Stimulated activated naive CD8-positive, alpha-beta T cell treated with anti-CD3 and anti-CD28 coated beads, Interleukin-15, Interleukin-2, amounts not matched to agents 100 ng/mL and 50 ng/mL, for 24 hours (primary cell): ENCODE measurements at regions not wholly inside any gene's neighbourhood (a gene's known extent, or its start where the extent isn't known, plus 50 kb on each side); places are given as distances from the start of the nearest gene placed in this dataset.
A peak's percentile ranks its signal among the peaks of the same experiment; 100 is the strongest.

ENCODE experiments used
- H3K27ac Mint-ChIP-seq: one replicate; pipeline ENCODE4 v1.8.0; 2021; ENCODE audit warnings: mild to moderate bottlenecking, mixed read lengths
- H3K27me3 Mint-ChIP-seq: one replicate; pipeline ENCODE4 v1.8.0; 2021; ENCODE audit warnings: mixed read lengths
- H3K36me3 Mint-ChIP-seq: one replicate; pipeline ENCODE4 v1.8.0; 2021; ENCODE audit warnings: low read depth, mixed read lengths
- H3K4me1 Mint-ChIP-seq: one replicate; pipeline ENCODE4 v1.8.0; 2021; ENCODE audit warnings: low read depth, mixed read lengths
- H3K4me3 Mint-ChIP-seq: one replicate; pipeline ENCODE4 v1.8.0; 2021; ENCODE audit warnings: mild to moderate bottlenecking, mixed read lengths
- H3K9me3 Mint-ChIP-seq: one replicate; pipeline ENCODE4 v1.8.0; 2021; ENCODE audit warnings: mixed read lengths

GRCh38 chr2:64751286-64752260, 97.9 kb upstream of the SERTAD2 start:
- H3K4me3 Mint-ChIP-seq: peak overlapping the region; percentile 96
- no peaks in the 10 kb centered on the region for H3K9me3 Mint-ChIP-seq
- H3K36me3 Mint-ChIP-seq: no peaks in the 10 kb centered on the region
- peaks cover 32% of the 10 kb centered on the region for H3K4me1 Mint-ChIP-seq
- no peaks in the 10 kb centered on the region for H3K27me3 Mint-ChIP-seq
- peak overlapping the region; percentile 95 for H3K27ac Mint-ChIP-seq

- no peaks in the 10 kb centered on the region for H3K27me3 Mint-ChIP-seq
- no peak overlapping the region for H3K4me3 Mint-ChIP-seq
- H3K27ac Mint-ChIP-seq: no peak overlapping the region
- no peaks in the 10 kb centered on the region for H3K36me3 Mint-ChIP-seq
- no peaks in the 10 kb centered on the region for H3K9me3 Mint-ChIP-seq
- H3K4me1 Mint-ChIP-seq: peaks cover 29% of the 10 kb centered on the region
Measured at GRCh38 chr2:64753399-64753798, 99.7 kb upstream of the SERTAD2 start.

- no peak overlapping the region for H3K4me3 Mint-ChIP-seq
- H3K27ac Mint-ChIP-seq: no peak overlapping the region
- H3K4me1 Mint-ChIP-seq: peaks cover 18% of the 10 kb centered on the region
- H3K27me3 Mint-ChIP-seq: no peaks in the 10 kb centered on the region
- no peaks in the 10 kb centered on the region for H3K36me3 Mint-ChIP-seq
- no peaks in the 10 kb centered on the region for H3K9me3 Mint-ChIP-seq
Measured at GRCh38 chr2:64754570-64754969, 100.9 kb upstream of the SERTAD2 start.

- no peaks in the 10 kb centered on the region for H3K36me3 Mint-ChIP-seq
- H3K27me3 Mint-ChIP-seq: no peaks in the 10 kb centered on the region
- H3K4me3 Mint-ChIP-seq: no peak overlapping the region
- H3K27ac Mint-ChIP-seq: no peak overlapping the region
- no peaks in the 10 kb centered on the region for H3K9me3 Mint-ChIP-seq
- H3K4me1 Mint-ChIP-seq: peaks cover 12% of the 10 kb centered on the region
Measured at GRCh38 chr2:64757126-64757525, 103.4 kb upstream of the SERTAD2 start.

GRCh38 chr2:64760128-64760527, 106.4 kb upstream of the SERTAD2 start:
- no peaks in the 10 kb centered on the region for H3K27me3 Mint-ChIP-seq
- no peak overlapping the region for H3K27ac Mint-ChIP-seq

GRCh38 chr2:64762301-64762997, 108.7 kb upstream of the SERTAD2 start:
- no peaks in the 10 kb centered on the region for H3K9me3 Mint-ChIP-seq
- no peak overlapping the region for H3K4me3 Mint-ChIP-seq
- peak overlapping the region; percentile 13 for H3K27ac Mint-ChIP-seq
- no peaks in the 10 kb centered on the region for H3K36me3 Mint-ChIP-seq
- H3K4me1 Mint-ChIP-seq: peaks cover 28% of the 10 kb centered on the region
- no peaks in the 10 kb centered on the region for H3K27me3 Mint-ChIP-seq

More at GRCh38 chr2:64760128-64760527, 106.4 kb upstream of the SERTAD2 start:
- no peaks in the 10 kb centered on the region for H3K36me3 Mint-ChIP-seq
- no peaks in the 10 kb centered on the region for H3K9me3 Mint-ChIP-seq
- H3K4me1 Mint-ChIP-seq: peaks cover 14% of the 10 kb centered on the region
- no peak overlapping the region for H3K4me3 Mint-ChIP-seq

GRCh38 chr2:64763126-64763525, 109.4 kb upstream of the SERTAD2 start:
- Mint-ChIP-seq H3K36me3 (no peaks in the 10 kb centered on the region), H3K27me3 (no peaks in the 10 kb centered on the region)

GRCh38 chr2:64765160-64765805, 111.6 kb upstream of the SERTAD2 start:
- Mint-ChIP-seq H3K4me3 (no peak overlapping the region), H3K27ac (no peak overlapping the region), H3K27me3 (no peaks in the 10 kb centered on the region), H3K36me3 (no peaks in the 10 kb centered on the region), H3K9me3 (no peaks in the 10 kb centered on the region), H3K4me1 (peaks cover 39% of the 10 kb centered on the region)

More at GRCh38 chr2:64763126-64763525, 109.4 kb upstream of the SERTAD2 start:
- Mint-ChIP-seq H3K4me3 (no peak overlapping the region), H3K4me1 (peaks cover 31% of the 10 kb centered on the region), H3K27ac (no peak overlapping the region), H3K9me3 (no peaks in the 10 kb centered on the region)

GRCh38 chr2:64766841-64767669, 113.3 kb upstream of the SERTAD2 start:
- H3K36me3 Mint-ChIP-seq: no peaks in the 10 kb centered on the region
- no peaks in the 10 kb centered on the region for H3K27me3 Mint-ChIP-seq
- H3K4me3 Mint-ChIP-seq: peak overlapping the region; percentile 87
- H3K27ac Mint-ChIP-seq: peak overlapping the region; percentile 97
- no peaks in the 10 kb centered on the region for H3K9me3 Mint-ChIP-seq
- H3K4me1 Mint-ChIP-seq: peaks cover 38% of the 10 kb centered on the region

- H3K4me3 Mint-ChIP-seq: peak overlapping the region; percentile 87
- peak overlapping the region; percentile 97 for H3K27ac Mint-ChIP-seq
Measured at GRCh38 chr2:64767670-64768468, 114.2 kb upstream of the SERTAD2 start.

GRCh38 chr2:64768491-64769005, 114.8 kb upstream of the SERTAD2 start:
- Mint-ChIP-seq H3K36me3 (no peaks in the 10 kb centered on the region), H3K27me3 (no peaks in the 10 kb centered on the region), H3K9me3 (no peaks in the 10 kb centered on the region), H3K4me3 (peak overlapping the region; percentile 87), H3K27ac (peak overlapping the region; percentile 97), H3K4me1 (peaks cover 25% of the 10 kb centered on the region)

More at GRCh38 chr2:64767670-64768468, 114.2 kb upstream of the SERTAD2 start:
- H3K36me3 Mint-ChIP-seq: no peaks in the 10 kb centered on the region
- peaks cover 29% of the 10 kb centered on the region for H3K4me1 Mint-ChIP-seq
- no peaks in the 10 kb centered on the region for H3K9me3 Mint-ChIP-seq
- H3K27me3 Mint-ChIP-seq: no peaks in the 10 kb centered on the region

GRCh38 chr2:64769392-64770044, 115.8 kb upstream of the SERTAD2 start:
- H3K9me3 Mint-ChIP-seq: no peaks in the 10 kb centered on the region
- H3K27ac Mint-ChIP-seq: no peak overlapping the region
- H3K4me1 Mint-ChIP-seq: peaks cover 25% of the 10 kb centered on the region
- H3K4me3 Mint-ChIP-seq: no peak overlapping the region
- H3K36me3 Mint-ChIP-seq: no peaks in the 10 kb centered on the region
- H3K27me3 Mint-ChIP-seq: no peaks in the 10 kb centered on the region
